HL-60 (cell line): ENCODE measurements at regions not wholly inside any gene's neighbourhood (a gene's known extent, or its start where the extent isn't known, plus 50 kb on each side); places are given as distances from the start of the nearest gene placed in this dataset.

Experiments used
- POLR2AphosphoS5 ChIP-seq: IDR thresholded peaks from 2 replicates; pipeline ENCODE4 v1.6.1; 2012; ENCODE audit warnings: low read depth
- TF ChIP-seq, protein P1 (sequence below): IDR thresholded peaks from one replicate; pipeline ENCODE4 v1.5.1; 2011; ENCODE audit warnings: low read length, control low read depth, inconsistent platforms; ENCODE audit not compliant: insufficient read depth
- TF ChIP-seq, protein P2 (sequence below): IDR thresholded peaks from 2 replicates; pipeline ENCODE4 v1.6.1; 2012; ENCODE audit warnings: low read depth; ENCODE audit not compliant: insufficient replicate concordance

DNA sequence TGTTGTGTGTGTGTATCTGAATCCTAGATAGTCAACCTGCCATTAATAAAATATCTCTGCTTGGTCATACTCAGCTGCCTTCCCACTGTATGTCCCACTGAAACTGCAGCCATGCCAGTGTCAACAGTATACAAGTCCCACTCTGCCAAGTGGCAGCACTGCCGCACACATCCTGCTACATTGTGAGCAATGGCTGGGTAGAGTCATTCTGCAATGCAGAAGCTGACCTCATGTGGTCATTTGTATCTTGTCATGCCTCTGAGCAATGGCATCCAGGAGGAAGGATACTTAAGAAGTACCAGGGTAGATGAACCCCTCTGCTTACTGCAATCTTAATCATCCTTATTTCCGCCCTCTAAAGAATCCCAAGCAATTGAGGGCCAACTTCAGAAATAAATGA is 302.2 kb upstream of the DDX18 start:
- TF ChIP-seq, protein P1, sequence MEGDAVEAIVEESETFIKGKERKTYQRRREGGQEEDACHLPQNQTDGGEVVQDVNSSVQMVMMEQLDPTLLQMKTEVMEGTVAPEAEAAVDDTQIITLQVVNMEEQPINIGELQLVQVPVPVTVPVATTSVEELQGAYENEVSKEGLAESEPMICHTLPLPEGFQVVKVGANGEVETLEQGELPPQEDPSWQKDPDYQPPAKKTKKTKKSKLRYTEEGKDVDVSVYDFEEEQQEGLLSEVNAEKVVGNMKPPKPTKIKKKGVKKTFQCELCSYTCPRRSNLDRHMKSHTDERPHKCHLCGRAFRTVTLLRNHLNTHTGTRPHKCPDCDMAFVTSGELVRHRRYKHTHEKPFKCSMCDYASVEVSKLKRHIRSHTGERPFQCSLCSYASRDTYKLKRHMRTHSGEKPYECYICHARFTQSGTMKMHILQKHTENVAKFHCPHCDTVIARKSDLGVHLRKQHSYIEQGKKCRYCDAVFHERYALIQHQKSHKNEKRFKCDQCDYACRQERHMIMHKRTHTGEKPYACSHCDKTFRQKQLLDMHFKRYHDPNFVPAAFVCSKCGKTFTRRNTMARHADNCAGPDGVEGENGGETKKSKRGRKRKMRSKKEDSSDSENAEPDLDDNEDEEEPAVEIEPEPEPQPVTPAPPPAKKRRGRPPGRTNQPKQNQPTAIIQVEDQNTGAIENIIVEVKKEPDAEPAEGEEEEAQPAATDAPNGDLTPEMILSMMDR: no peak
- no peak for TF ChIP-seq POLR2AphosphoS5
- TF ChIP-seq, protein P2, sequence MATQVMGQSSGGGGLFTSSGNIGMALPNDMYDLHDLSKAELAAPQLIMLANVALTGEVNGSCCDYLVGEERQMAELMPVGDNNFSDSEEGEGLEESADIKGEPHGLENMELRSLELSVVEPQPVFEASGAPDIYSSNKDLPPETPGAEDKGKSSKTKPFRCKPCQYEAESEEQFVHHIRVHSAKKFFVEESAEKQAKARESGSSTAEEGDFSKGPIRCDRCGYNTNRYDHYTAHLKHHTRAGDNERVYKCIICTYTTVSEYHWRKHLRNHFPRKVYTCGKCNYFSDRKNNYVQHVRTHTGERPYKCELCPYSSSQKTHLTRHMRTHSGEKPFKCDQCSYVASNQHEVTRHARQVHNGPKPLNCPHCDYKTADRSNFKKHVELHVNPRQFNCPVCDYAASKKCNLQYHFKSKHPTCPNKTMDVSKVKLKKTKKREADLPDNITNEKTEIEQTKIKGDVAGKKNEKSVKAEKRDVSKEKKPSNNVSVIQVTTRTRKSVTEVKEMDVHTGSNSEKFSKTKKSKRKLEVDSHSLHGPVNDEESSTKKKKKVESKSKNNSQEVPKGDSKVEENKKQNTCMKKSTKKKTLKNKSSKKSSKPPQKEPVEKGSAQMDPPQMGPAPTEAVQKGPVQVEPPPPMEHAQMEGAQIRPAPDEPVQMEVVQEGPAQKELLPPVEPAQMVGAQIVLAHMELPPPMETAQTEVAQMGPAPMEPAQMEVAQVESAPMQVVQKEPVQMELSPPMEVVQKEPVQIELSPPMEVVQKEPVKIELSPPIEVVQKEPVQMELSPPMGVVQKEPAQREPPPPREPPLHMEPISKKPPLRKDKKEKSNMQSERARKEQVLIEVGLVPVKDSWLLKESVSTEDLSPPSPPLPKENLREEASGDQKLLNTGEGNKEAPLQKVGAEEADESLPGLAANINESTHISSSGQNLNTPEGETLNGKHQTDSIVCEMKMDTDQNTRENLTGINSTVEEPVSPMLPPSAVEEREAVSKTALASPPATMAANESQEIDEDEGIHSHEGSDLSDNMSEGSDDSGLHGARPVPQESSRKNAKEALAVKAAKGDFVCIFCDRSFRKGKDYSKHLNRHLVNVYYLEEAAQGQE: no peak
